Nephron progenitor cell (in vitro differentiated cells): ENCODE measurements at regions not wholly inside any gene's neighbourhood (a gene's known extent, or its start where the extent isn't known, plus 50 kb on each side); places are given as distances from the start of the nearest gene placed in this dataset.

Experiments used
- DNase-seq: peaks from one replicate; pipeline ENCODE4 v3.0.0; 2021
- H3K27ac Mint-ChIP-seq: 2 replicates; pipeline ENCODE4 v1.8.0; 2021; ENCODE audit warnings: mild to moderate bottlenecking, moderate library complexity, mixed read lengths
- H3K27me3 Mint-ChIP-seq: 2 replicates; pipeline ENCODE4 v1.8.0; 2021; ENCODE audit warnings: mild to moderate bottlenecking, low read depth, mixed read lengths; ENCODE audit not compliant: poor library complexity
- H3K36me3 Mint-ChIP-seq: 2 replicates; pipeline ENCODE4 v1.8.0; 2021; ENCODE audit warnings: low read depth, mixed read lengths
- H3K4me1 Mint-ChIP-seq: 2 replicates; pipeline ENCODE4 v1.8.0; 2021; ENCODE audit warnings: mixed read lengths
- H3K4me3 Mint-ChIP-seq: 2 replicates; pipeline ENCODE4 v1.8.0; 2021; ENCODE audit warnings: mild to moderate bottlenecking, moderate library complexity, mixed read lengths
- H3K9me3 Mint-ChIP-seq: 2 replicates; pipeline ENCODE4 v1.8.0; 2021; ENCODE audit warnings: mild to moderate bottlenecking, moderate library complexity, mixed read lengths
- TF ChIP-seq, protein P1 (sequence below): fragments of 200-600 bp; sonication (generic); IDR thresholded peaks from 2 replicates; pipeline ENCODE4 v1.5.0; 2021; ENCODE audit warnings: antibody characterized with exemption

DNA sequence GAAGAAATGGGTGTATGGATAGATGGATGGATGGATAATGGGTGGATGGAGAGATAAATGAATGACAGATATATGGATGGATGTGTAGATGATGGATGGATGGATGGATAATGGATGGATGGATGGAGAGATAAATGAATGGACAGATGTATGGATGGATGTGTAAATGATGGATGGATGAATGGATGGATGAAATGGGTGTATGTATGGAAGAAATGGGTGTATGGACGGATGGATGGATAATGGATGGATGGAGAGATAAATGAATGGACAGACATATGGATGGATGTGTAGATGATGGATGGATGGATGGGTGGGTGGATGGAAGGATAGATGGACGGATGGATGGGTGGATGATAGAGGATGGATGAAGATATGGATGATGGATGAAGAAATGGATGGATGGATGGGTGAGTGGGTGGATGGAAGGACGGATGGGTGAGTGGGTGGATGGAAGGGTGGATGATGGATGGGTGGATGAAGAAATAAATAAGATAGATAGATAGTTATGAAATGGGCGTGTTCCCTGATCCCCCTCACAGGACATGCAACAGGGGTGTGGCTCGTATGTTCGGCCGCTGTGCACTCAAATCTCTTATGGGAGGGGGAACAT is 91.1 kb upstream of the NKX1-1 start:
- peaks cover 14% of the 10 kb centered on the region for H3K4me1 Mint-ChIP-seq

DNA sequence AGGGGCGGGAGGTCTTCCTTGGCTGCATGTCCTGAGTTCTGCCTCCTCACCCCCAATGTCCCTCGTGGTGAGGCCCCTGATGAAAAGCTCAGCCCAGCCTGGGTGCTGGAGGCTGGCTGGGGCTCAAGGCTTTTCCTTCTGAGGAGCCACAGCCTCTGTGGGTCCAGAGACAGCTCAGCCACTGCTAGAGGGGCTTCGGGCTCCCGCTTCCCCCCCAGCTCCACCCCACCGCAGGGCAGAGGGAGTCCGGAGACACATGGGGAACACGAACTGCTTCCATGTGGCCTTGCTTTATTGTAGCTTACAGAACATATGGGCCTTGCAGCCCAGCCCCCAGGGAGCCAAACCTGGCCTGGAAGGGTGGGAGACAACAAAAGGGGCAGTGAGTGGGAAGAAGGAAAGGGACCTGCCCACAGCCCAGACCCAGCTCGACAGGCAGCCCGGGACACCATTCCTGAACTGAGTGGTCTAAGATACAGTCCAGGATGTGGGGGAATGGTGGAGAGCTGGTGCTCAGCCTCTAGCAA is 89.9 kb upstream of the NKX1-1 start:
- Mint-ChIP-seq H3K4me3 (no peak overlapping the region), H3K9me3 (no peaks in the 10 kb centered on the region), H3K27ac (no peak overlapping the region), H3K27me3 (peaks cover 17% of the 10 kb centered on the region), H3K4me1 (peaks cover 14% of the 10 kb centered on the region), H3K36me3 (no peaks in the 10 kb centered on the region)
- no peak for DNase-seq
- TF ChIP-seq, protein P1, sequence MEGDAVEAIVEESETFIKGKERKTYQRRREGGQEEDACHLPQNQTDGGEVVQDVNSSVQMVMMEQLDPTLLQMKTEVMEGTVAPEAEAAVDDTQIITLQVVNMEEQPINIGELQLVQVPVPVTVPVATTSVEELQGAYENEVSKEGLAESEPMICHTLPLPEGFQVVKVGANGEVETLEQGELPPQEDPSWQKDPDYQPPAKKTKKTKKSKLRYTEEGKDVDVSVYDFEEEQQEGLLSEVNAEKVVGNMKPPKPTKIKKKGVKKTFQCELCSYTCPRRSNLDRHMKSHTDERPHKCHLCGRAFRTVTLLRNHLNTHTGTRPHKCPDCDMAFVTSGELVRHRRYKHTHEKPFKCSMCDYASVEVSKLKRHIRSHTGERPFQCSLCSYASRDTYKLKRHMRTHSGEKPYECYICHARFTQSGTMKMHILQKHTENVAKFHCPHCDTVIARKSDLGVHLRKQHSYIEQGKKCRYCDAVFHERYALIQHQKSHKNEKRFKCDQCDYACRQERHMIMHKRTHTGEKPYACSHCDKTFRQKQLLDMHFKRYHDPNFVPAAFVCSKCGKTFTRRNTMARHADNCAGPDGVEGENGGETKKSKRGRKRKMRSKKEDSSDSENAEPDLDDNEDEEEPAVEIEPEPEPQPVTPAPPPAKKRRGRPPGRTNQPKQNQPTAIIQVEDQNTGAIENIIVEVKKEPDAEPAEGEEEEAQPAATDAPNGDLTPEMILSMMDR = no peak

More for the DNA sequence above, 91.1 kb upstream of the NKX1-1 start:
- DNase-seq = no peak
- no peaks in the 10 kb centered on the region for H3K36me3 Mint-ChIP-seq
- no peak overlapping the region for H3K27ac Mint-ChIP-seq
- TF ChIP-seq, protein P1 = no peak
- H3K27me3 Mint-ChIP-seq = peaks cover 17% of the 10 kb centered on the region
- no peaks in the 10 kb centered on the region for H3K9me3 Mint-ChIP-seq
- H3K4me3 Mint-ChIP-seq = no peak overlapping the region

DNA sequence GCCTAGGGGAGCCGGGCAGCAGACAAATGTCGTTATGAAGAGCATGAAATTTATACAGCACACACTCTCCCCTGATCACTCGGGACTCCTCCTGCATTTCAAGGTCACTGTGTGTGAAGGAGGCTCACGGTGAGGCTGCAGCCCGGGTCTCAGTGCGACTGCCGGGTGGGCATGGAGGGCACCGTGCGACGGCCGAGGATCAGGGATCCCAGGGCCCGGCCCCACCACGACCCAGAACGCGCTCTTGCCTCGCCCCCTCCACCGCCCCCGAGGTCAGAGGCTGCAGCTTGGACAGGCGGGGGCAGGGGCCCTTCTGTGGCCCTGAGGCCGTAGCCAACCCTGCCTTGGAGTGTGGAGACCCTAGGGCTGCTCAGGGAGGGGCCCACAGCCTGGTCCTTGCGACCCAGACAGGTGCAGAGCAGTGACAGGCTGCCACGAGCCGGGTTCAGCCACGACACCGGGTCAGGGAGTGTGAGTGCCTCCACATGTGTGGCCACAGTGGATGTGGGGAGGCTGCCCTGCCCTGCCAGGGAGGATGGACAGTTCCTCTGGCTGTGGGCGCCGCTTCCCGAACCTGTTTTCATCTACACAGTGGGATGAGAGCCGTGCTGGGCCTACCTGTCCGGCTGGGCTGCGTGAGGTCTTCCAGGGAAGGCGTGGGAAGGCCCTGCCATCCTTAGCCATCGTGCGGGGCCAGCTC is 89.3 kb upstream of the NKX1-1 start:
- no peak for DNase-seq
- H3K36me3 Mint-ChIP-seq = no peaks in the 10 kb centered on the region
- no peak overlapping the region for H3K4me3 Mint-ChIP-seq
- H3K4me1 Mint-ChIP-seq = peaks cover 19% of the 10 kb centered on the region
- TF ChIP-seq, protein P1 = no peak
- H3K27me3 Mint-ChIP-seq = peaks cover 17% of the 10 kb centered on the region
- no peak overlapping the region for H3K27ac Mint-ChIP-seq
- H3K9me3 Mint-ChIP-seq = no peaks in the 10 kb centered on the region

DNA sequence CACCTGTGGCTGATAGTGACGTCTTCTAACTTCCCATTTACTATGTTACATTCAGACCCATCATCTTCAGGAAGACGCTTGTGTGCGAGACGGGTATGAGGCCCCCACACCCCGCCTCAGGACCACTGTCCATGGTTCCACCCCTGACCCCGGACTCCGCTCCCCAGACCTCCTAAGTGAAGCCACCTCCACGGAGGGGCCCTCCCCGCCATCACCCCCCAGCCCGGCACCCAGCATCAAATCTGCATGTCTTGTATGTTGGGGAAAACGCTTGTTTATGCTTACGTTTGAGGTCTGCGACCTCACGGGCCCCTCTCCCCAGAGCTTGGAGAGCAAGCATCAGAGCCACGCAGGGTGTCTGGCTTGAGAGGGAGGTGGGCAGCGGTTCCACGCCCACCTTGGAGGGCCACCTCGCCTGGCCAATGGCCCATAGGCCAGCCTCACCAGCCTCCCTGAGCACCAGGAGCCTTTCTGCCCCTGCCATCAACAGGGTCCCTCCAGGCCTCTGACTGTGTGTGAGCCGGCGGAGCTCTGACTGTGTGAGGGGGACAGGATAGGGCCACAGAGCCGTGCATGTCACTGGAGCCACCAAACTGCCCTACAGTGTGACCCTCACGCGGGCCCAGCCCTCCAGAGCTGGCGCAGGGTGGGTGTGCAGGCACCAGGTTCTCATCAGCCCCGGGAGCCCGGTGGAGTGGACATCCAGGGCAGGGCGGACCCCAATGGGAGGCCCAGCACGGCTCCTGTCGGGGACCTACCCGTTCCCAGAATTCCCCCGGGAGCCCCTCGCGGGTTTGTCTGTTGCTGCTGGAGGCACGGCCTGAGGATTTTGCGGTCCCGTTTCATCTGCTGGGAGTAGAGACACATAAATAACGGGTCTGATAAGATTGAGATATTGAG is 88.4 kb upstream of the NKX1-1 start:
- Mint-ChIP-seq H3K4me1 (peaks cover 23% of the 10 kb centered on the region), H3K9me3 (no peaks in the 10 kb centered on the region), H3K4me3 (no peak overlapping the region), H3K27ac (no peak overlapping the region), H3K27me3 (peaks cover 12% of the 10 kb centered on the region), H3K36me3 (no peaks in the 10 kb centered on the region)
- DNase-seq = no peak
- TF ChIP-seq, protein P1 = no peak

DNA sequence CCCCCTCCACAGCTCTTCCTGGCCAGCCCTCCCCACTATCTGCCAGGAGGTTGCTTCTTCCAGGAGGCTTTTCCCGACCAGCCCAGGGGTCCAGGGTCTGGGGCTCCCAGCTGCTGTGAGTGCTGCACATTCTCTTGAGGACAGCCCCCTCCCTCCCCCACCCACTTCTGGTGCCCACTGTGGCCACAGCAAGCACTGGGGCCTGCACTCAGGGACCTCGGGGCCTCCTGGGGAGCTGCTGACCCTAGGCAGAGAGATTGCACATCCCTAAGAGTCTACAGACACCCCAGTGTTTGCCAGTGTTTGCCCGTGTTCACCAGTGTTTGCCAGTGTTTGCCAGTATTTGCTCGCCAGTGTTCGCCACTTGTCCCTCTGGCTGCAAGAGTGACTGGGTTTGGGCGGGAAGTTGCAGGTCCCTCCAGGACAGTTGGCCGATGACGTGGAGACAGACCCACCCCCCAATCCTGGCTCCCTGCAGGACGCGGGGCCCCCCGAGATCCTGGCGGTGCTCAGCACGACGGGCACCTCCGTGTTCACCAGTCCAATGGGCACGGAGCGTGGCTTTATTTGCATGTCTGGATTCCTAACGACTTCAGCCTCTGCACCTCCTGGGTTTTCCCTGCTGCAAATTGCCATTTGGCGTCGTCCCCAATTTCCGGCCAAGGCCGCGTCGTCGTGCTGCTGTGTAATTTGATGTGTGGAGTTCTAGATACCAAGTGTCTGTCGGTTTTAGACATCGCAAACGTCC is 87.5 kb upstream of the NKX1-1 start:
- H3K36me3 Mint-ChIP-seq = no peaks in the 10 kb centered on the region
- H3K4me1 Mint-ChIP-seq = peaks cover 27% of the 10 kb centered on the region
- DNase-seq = no peak
- H3K9me3 Mint-ChIP-seq = no peaks in the 10 kb centered on the region
- TF ChIP-seq, protein P1 = no peak
- H3K27me3 Mint-ChIP-seq = peaks cover 14% of the 10 kb centered on the region
- no peak overlapping the region for H3K27ac Mint-ChIP-seq
- no peak overlapping the region for H3K4me3 Mint-ChIP-seq
